ENCODE measurements at regions not wholly inside any gene's neighbourhood (a gene's known extent, or its start where the extent isn't known, plus 50 kb on each side); places are given as distances from the start of the nearest gene placed in this dataset.

- no peak for DNase-seq (ENCODE audit: extremely low spot score in 2 of 2)
- Histone ChIP-seq H3K4me3 (no peak overlapping the region), H3K27ac (no peak overlapping the region), H3K4me1 (no peaks in the 10 kb centered on the region), H3K9me3 (no peaks in the 10 kb centered on the region), H3K27me3 (no peaks in the 10 kb centered on the region), H3K36me3 (no peaks in the 10 kb centered on the region)
- no peak for TF ChIP-seq POLR2A (IDR thresholded peaks at IDR 0.05)
- no peak for TF ChIP-seq POLR2AphosphoS5 (IDR thresholded peaks at IDR 0.05; ENCODE audit: insufficient read depth in 1 of 2, low read depth in 1 of 2)
- no peak for TF ChIP-seq CTCF (IDR thresholded peaks at IDR 0.05)
- intact Hi-C loops (cut with DNase I): no loop called here
Observed at GRCh38 chr3:18649666-18650363, 224.7 kb upstream of the SATB1 start.

- H3K27me3 ChIP-seq: no peaks in the 10 kb centered on the region
- no peak overlapping the region for H3K27ac ChIP-seq
- DNase-seq (ENCODE audit: extremely low spot score in 2 of 2): no peak
- no peaks in the 10 kb centered on the region for H3K36me3 ChIP-seq
- no peaks in the 10 kb centered on the region for H3K9me3 ChIP-seq
- H3K4me1 ChIP-seq: no peaks in the 10 kb centered on the region
- no peak for TF ChIP-seq POLR2AphosphoS5 (IDR thresholded peaks at IDR 0.05; ENCODE audit: insufficient read depth in 1 of 2, low read depth in 1 of 2)
- TF ChIP-seq CTCF (IDR thresholded peaks at IDR 0.05): no peak
- no peak for TF ChIP-seq POLR2A (IDR thresholded peaks at IDR 0.05)
- intact Hi-C loops (cut with DNase I): no loop called here
- H3K4me3 ChIP-seq: no peak overlapping the region
Observed at GRCh38 chr3:18648868-18649462, 223.8 kb upstream of the SATB1 start.

GRCh38 chr3:18648159-18648558 is 223.0 kb upstream of the SATB1 start:
- Histone ChIP-seq H3K4me1 (no peaks in the 10 kb centered on the region), H3K4me3 (no peak overlapping the region)

GRCh38 chr3:18645619-18646018 is 220.5 kb upstream of the SATB1 start:
- Histone ChIP-seq H3K27ac (no peak overlapping the region), H3K27me3 (no peaks in the 10 kb centered on the region), H3K9me3 (no peaks in the 10 kb centered on the region), H3K4me3 (no peak overlapping the region), H3K4me1 (no peaks in the 10 kb centered on the region), H3K36me3 (no peaks in the 10 kb centered on the region)
- intact Hi-C loops (cut with DNase I): no loop called here
- no peak for TF ChIP-seq POLR2AphosphoS5 (IDR thresholded peaks at IDR 0.05; ENCODE audit: insufficient read depth in 1 of 2, low read depth in 1 of 2)
- TF ChIP-seq CTCF (IDR thresholded peaks at IDR 0.05): no peak
- no peak for TF ChIP-seq POLR2A (IDR thresholded peaks at IDR 0.05)
- DNase-seq (ENCODE audit: extremely low spot score in 2 of 2): no peak

More at GRCh38 chr3:18648159-18648558, 223.0 kb upstream of the SATB1 start:
- no peaks in the 10 kb centered on the region for H3K9me3 ChIP-seq
- intact Hi-C loops (cut with DNase I): no loop called here
- DNase-seq (ENCODE audit: extremely low spot score in 2 of 2): no peak
- H3K27ac ChIP-seq: no peak overlapping the region
- no peaks in the 10 kb centered on the region for H3K27me3 ChIP-seq
- H3K36me3 ChIP-seq: no peaks in the 10 kb centered on the region
- TF ChIP-seq POLR2AphosphoS5 (IDR thresholded peaks at IDR 0.05; ENCODE audit: insufficient read depth in 1 of 2, low read depth in 1 of 2): no peak
- no peak for TF ChIP-seq POLR2A (IDR thresholded peaks at IDR 0.05)
- TF ChIP-seq CTCF (IDR thresholded peaks at IDR 0.05): no peak

- no peak overlapping the region for H3K27ac ChIP-seq
Observed at GRCh38 chr3:18643281-18643680, 218.1 kb upstream of the SATB1 start.

More at GRCh38 chr3:18643281-18643680, 218.1 kb upstream of the SATB1 start:
- no peak overlapping the region for H3K4me3 ChIP-seq
- intact Hi-C loops (cut with DNase I): no loop called here
- TF ChIP-seq POLR2A (IDR thresholded peaks at IDR 0.05) (no peak), POLR2AphosphoS5 (IDR thresholded peaks at IDR 0.05; ENCODE audit: insufficient read depth in 1 of 2, low read depth in 1 of 2) (no peak), CTCF (IDR thresholded peaks at IDR 0.05) (no peak)
- no peaks in the 10 kb centered on the region for H3K36me3 ChIP-seq
- no peaks in the 10 kb centered on the region for H3K27me3 ChIP-seq
- no peak for DNase-seq (ENCODE audit: extremely low spot score in 2 of 2)
- no peaks in the 10 kb centered on the region for H3K4me1 ChIP-seq
- H3K9me3 ChIP-seq: no peaks in the 10 kb centered on the region

All from vagina (tissue), 2 donors.